AG04450 (cell line): ENCODE measurements at regions not wholly inside any gene's neighbourhood (a gene's known extent, or its start where the extent isn't known, plus 50 kb on each side); places are given as distances from the start of the nearest gene placed in this dataset.

ENCODE experiments used
- CTCF ChIA-PET: fragments of 300-600, 350-600 bp; formaldehyde crosslinking; extraction: SDS; loops from one replicate; lab custom pipeline; 2022; ENCODE audit warnings: antibody characterized with exemption, inconsistent platforms; lab: Charles Lee
- POLR2A ChIA-PET: fragments of 350-600 bp; formaldehyde crosslinking; extraction: SDS; loops from one replicate; lab custom pipeline; 2021; ENCODE audit warnings: antibody characterized with exemption, inconsistent platforms; lab: Yijun Ruan, JAX
- DNase-seq: peaks from one replicate; pipeline ENCODE4 v3.0.0-alpha.2; 2011; ENCODE audit warnings: low read depth, low spot score
- H3K27ac ChIP-seq: one replicate; pipeline ENCODE4 v1.5.1; 2012; ENCODE audit warnings: low read depth, low read length, control low read depth
- H3K27me3 ChIP-seq: one replicate; pipeline ENCODE4 v1.6.0; 2012; ENCODE audit warnings: low read length; ENCODE audit not compliant: control insufficient read depth, insufficient read depth
- H3K4me3 ChIP-seq: 2 replicates; pipeline ENCODE4 v1.5.1; 2011; ENCODE audit warnings: mild to moderate bottlenecking, low read depth, low read length, control low read depth
- H3K9me3 ChIP-seq: 2 replicates; pipeline ENCODE4 v1.5.1; 2012; ENCODE audit warnings: low read length; ENCODE audit not compliant: control insufficient read depth, insufficient read depth
- CTCF ChIP-seq: IDR thresholded peaks from 2 replicates; pipeline ENCODE4 v1.5.1; 2011; ENCODE audit warnings: low read depth, low read length, control low read depth, inconsistent platforms

GRCh38 chr10:33402220-33403073 lies 68.0 kb upstream of the NRP1 start:
- no peak for TF ChIP-seq CTCF
- POLR2A ChIA-PET: interaction anchor here (0.6 kb wide), 1 partner anchor 67 kb away, joined by 3 read pairs; no protein-coding TSS in a partner anchor
- Histone ChIP-seq H3K9me3 (no peaks in the 10 kb centered on the region), H3K27ac (no peak overlapping the region), H3K4me3 (no peak overlapping the region), H3K27me3 (no peaks in the 10 kb centered on the region)
- CTCF ChIA-PET: no interaction called here
- no peak for DNase-seq

- CTCF ChIA-PET: no interaction called here
- DNase-seq: no peak
- H3K9me3 ChIP-seq: no peaks in the 10 kb centered on the region
- H3K27me3 ChIP-seq: no peaks in the 10 kb centered on the region
- POLR2A ChIA-PET: no interaction called here
- TF ChIP-seq CTCF: no peak
- H3K4me3 ChIP-seq: no peak overlapping the region
- H3K27ac ChIP-seq: no peak overlapping the region
Measured at GRCh38 chr10:33401300-33401699, 66.8 kb upstream of the NRP1 start.

- no peak for DNase-seq
- POLR2A ChIA-PET: no interaction called here
- CTCF ChIA-PET: no interaction called here
- no peaks in the 10 kb centered on the region for H3K9me3 ChIP-seq
- H3K27me3 ChIP-seq: no peaks in the 10 kb centered on the region
- no peak overlapping the region for H3K27ac ChIP-seq
- H3K4me3 ChIP-seq: no peak overlapping the region
- TF ChIP-seq CTCF: no peak
Measured at GRCh38 chr10:33398796-33399195, 64.3 kb upstream of the NRP1 start.

GRCh38 chr10:33396938-33397337 lies 62.5 kb upstream of the NRP1 start:
- TF ChIP-seq CTCF: no peak

GRCh38 chr10:33396279-33396678 lies 61.8 kb upstream of the NRP1 start:
- no peak for DNase-seq
- Histone ChIP-seq H3K4me3 (no peak overlapping the region), H3K27ac (no peak overlapping the region), H3K27me3 (no peaks in the 10 kb centered on the region), H3K9me3 (no peaks in the 10 kb centered on the region)
- no peak for TF ChIP-seq CTCF
- POLR2A ChIA-PET: no interaction called here
- CTCF ChIA-PET: no interaction called here

More at GRCh38 chr10:33396938-33397337, 62.5 kb upstream of the NRP1 start:
- no peak overlapping the region for H3K4me3 ChIP-seq
- no peak overlapping the region for H3K27ac ChIP-seq
- ChIA-PET POLR2A (no interaction called here), CTCF (no interaction called here)
- H3K27me3 ChIP-seq: no peaks in the 10 kb centered on the region
- no peak for DNase-seq
- no peaks in the 10 kb centered on the region for H3K9me3 ChIP-seq
